Mesothelial cell of epicardium (in vitro differentiated cells): ENCODE measurements at regions not wholly inside any gene's neighbourhood (a gene's known extent, or its start where the extent isn't known, plus 50 kb on each side); places are given as distances from the start of the nearest gene placed in this dataset.

ENCODE experiments used
- DNase-seq, 2 experiments: peaks; one replicate each; pipeline ENCODE4 v3.0.0; 2021; ENCODE audit warnings: low spot score in 2 of 2; ENCODE audit not compliant: unreplicated experiment in 2 of 2
- H3K27ac Mint-ChIP-seq: 2 replicates; pipeline ENCODE4 v1.8.0; 2021; ENCODE audit warnings: mixed read lengths
- H3K27me3 Mint-ChIP-seq: 2 replicates; pipeline ENCODE4 v1.8.0; 2021; ENCODE audit warnings: low read depth, mixed read lengths
- H3K36me3 Mint-ChIP-seq: 2 replicates; pipeline ENCODE4 v1.8.0; 2021; ENCODE audit warnings: mixed read lengths
- H3K4me1 Mint-ChIP-seq: 2 replicates; pipeline ENCODE4 v1.8.0; 2021; ENCODE audit warnings: mixed read lengths
- H3K4me3 Mint-ChIP-seq: 2 replicates; pipeline ENCODE4 v1.8.0; 2021; ENCODE audit warnings: mild to moderate bottlenecking, moderate library complexity, mixed read lengths
- H3K9me3 Mint-ChIP-seq: 2 replicates; pipeline ENCODE4 v1.8.0; 2021; ENCODE audit warnings: mixed read lengths
- CTCF ChIP-seq: fragments of 200-600 bp; sonication (generic); IDR thresholded peaks from one replicate; pipeline ENCODE4 v1.5.0; 2021; ENCODE audit warnings: antibody characterized with exemption; ENCODE audit not compliant: unreplicated experiment

DNA sequence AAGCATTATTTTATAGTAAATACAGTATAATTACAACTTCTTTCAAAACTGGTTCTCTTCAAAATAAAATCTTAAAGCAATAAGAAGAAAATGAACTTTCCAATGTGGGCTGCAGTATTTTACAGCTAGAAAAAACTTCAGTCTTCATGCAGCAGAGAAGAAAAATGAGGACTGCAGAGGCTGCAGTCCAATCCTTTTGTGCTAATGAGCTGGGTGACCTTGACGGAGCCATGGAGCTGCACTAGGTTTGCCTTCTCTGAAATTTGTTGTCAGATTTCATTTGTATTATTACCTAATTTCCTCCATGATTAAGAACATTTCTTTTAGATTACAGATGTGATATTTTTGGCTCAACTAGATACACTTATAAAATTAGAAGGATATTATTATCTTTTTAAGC, 245.2 kb upstream of the ADAMTS3 start:
- DNase-seq, result no peak
- Mint-ChIP-seq H3K4me1 (no peaks in the 10 kb centered on the region), H3K9me3 (peaks cover 7% of the 10 kb centered on the region), H3K36me3 (no peaks in the 10 kb centered on the region), H3K4me3 (no peak overlapping the region), H3K27ac (no peak overlapping the region), H3K27me3 (no peaks in the 10 kb centered on the region)
- no peak for TF ChIP-seq CTCF

- H3K4me3 Mint-ChIP-seq, result no peak overlapping the region
- H3K9me3 Mint-ChIP-seq, result peaks cover 7% of the 10 kb centered on the region
- H3K4me1 Mint-ChIP-seq, result no peaks in the 10 kb centered on the region
- no peaks in the 10 kb centered on the region for H3K27me3 Mint-ChIP-seq
- no peak for TF ChIP-seq CTCF
- H3K27ac Mint-ChIP-seq, result no peak overlapping the region
- no peak for DNase-seq
- no peaks in the 10 kb centered on the region for H3K36me3 Mint-ChIP-seq
These were observed 240.2 kb upstream of the ADAMTS3 start for GRCh38 chr4:72809208-72809607.

- H3K4me3 Mint-ChIP-seq, result no peak overlapping the region
- no peaks in the 10 kb centered on the region for H3K36me3 Mint-ChIP-seq
- TF ChIP-seq CTCF, result no peak
- no peaks in the 10 kb centered on the region for H3K27me3 Mint-ChIP-seq
- no peaks in the 10 kb centered on the region for H3K4me1 Mint-ChIP-seq
- no peak for DNase-seq
- no peaks in the 10 kb centered on the region for H3K9me3 Mint-ChIP-seq
- no peak overlapping the region for H3K27ac Mint-ChIP-seq
These were observed 236.3 kb upstream of the ADAMTS3 start for GRCh38 chr4:72805284-72805683.

DNA sequence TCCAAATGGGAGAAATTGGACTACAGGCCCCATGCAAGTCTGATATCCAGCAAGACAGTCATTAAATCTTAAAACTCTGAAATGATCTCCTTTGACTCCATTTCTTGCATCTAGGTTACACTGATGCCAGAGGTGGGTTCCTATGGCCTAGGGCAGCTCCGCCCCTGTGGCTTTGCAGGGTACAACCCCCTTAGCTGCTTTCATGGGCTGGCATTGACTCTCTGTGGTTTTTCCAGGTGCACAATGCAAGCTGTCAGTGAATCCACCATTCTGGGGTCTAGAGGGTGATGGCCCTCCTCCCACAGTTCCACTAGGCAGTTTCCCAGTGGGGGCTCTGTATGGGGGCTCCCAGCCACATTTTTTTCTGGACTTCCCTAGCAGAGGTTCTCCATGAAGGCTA, 228.5 kb upstream of the ADAMTS3 start:
- TF ChIP-seq CTCF, result no peak
- Mint-ChIP-seq H3K9me3 (peaks cover 12% of the 10 kb centered on the region), H3K36me3 (no peaks in the 10 kb centered on the region), H3K27ac (no peak overlapping the region), H3K4me1 (no peaks in the 10 kb centered on the region), H3K4me3 (no peak overlapping the region), H3K27me3 (no peaks in the 10 kb centered on the region)
- DNase-seq, result no peak

- no peak for DNase-seq
- TF ChIP-seq CTCF, result no peak
- H3K27me3 Mint-ChIP-seq, result no peaks in the 10 kb centered on the region
- H3K4me3 Mint-ChIP-seq, result no peak overlapping the region
- peaks cover 12% of the 10 kb centered on the region for H3K9me3 Mint-ChIP-seq
- H3K36me3 Mint-ChIP-seq, result no peaks in the 10 kb centered on the region
- H3K27ac Mint-ChIP-seq, result no peak overlapping the region
- no peaks in the 10 kb centered on the region for H3K4me1 Mint-ChIP-seq
These were observed 222.0 kb upstream of the ADAMTS3 start for GRCh38 chr4:72791054-72791453.

DNA sequence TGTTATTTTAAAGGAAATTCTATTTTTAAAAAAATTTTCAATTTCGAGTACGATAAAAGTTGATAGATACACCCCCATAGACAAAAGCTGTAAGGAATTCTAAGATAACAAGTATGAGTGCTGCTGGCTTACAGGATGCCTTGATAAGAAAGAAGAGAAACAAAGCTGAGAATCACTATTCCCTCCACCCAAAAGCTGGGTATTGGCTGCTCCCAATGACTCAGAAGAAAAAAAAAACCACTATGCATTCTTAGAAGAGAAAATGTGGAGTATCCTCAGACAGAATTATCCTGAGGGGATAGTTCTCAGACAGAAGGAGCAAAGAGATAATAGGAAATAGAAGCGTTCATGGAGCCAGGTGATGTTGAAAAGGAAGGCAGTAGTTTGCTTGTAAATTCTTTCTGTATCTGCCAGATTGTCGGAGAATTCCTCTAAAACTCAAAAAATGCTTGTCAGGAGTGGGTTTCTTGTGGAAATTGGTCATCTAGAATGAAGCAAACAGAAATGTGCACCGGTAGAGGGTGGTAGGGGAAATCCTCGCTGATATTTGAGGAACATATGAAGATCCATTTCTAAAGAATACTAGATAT, 217.5 kb upstream of the ADAMTS3 start:
- H3K27me3 Mint-ChIP-seq, result no peaks in the 10 kb centered on the region
- no peaks in the 10 kb centered on the region for H3K36me3 Mint-ChIP-seq
- TF ChIP-seq CTCF, result no peak

More for the DNA sequence above, 217.5 kb upstream of the ADAMTS3 start:
- Mint-ChIP-seq H3K4me1 (no peaks in the 10 kb centered on the region), H3K4me3 (no peak overlapping the region), H3K9me3 (no peaks in the 10 kb centered on the region), H3K27ac (no peak overlapping the region)
- DNase-seq, result no peak
